Osteoblast (primary cell): ENCODE measurements at regions not wholly inside any gene's neighbourhood (a gene's known extent, or its start where the extent isn't known, plus 50 kb on each side); places are given as distances from the start of the nearest gene placed in this dataset.

Source experiments
- DNase-seq: peaks from one replicate; pipeline ENCODE4 v3.0.0; 2011; ENCODE audit warnings: low spot score, mixed read lengths; ENCODE audit not compliant: insufficient read length; ENCODE audit errors: missing footprints
- H2AFZ ChIP-seq: 2 replicates; pipeline ENCODE4 v1.6.0; 2011; ENCODE audit warnings: mild to moderate bottlenecking, low read length
- H3K27ac ChIP-seq: 2 replicates; pipeline ENCODE4 v1.5.1; 2011; ENCODE audit warnings: mild to moderate bottlenecking, low read depth, low read length, moderate library complexity
- H3K27me3 ChIP-seq: 2 replicates; pipeline ENCODE4 v1.6.0; 2012; ENCODE audit warnings: mild to moderate bottlenecking, control low read depth, inconsistent platforms, low read length, moderate library complexity; ENCODE audit not compliant: insufficient read depth
- H3K36me3 ChIP-seq: 2 replicates; pipeline ENCODE4 v1.5.1; 2011; ENCODE audit warnings: mild to moderate bottlenecking, low read length, control low read depth, moderate library complexity; ENCODE audit not compliant: insufficient read depth
- H3K4me1 ChIP-seq: 2 replicates; pipeline ENCODE4 v1.5.1; 2011; ENCODE audit warnings: mild to moderate bottlenecking, low read length, control low read depth, moderate library complexity; ENCODE audit not compliant: insufficient read depth
- H3K4me2 ChIP-seq: 2 replicates; pipeline ENCODE4 v1.6.0; 2011; ENCODE audit warnings: mild to moderate bottlenecking, low read length; ENCODE audit not compliant: insufficient read depth
- H3K4me3 ChIP-seq: fragments of 200-600 bp; sonication (generic); 3 replicates; pipeline ENCODE4 v1.5.1; 2012; ENCODE audit warnings: mild to moderate bottlenecking, low read length, inconsistent platforms; ENCODE audit not compliant: insufficient read depth
- H3K79me2 ChIP-seq: 2 replicates; pipeline ENCODE4 v1.6.0; 2012; ENCODE audit warnings: mild to moderate bottlenecking, low read length, control low read depth, inconsistent platforms; ENCODE audit not compliant: insufficient read depth
- H3K9me3 ChIP-seq: 2 replicates; pipeline ENCODE4 v1.5.1; 2011; ENCODE audit warnings: low read depth, low read length, control low read depth
- H4K20me1 ChIP-seq: 2 replicates; pipeline ENCODE4 v1.6.0; 2012; ENCODE audit warnings: mild to moderate bottlenecking, low read length, control low read depth; ENCODE audit not compliant: insufficient read depth
- CTCF ChIP-seq: IDR thresholded peaks from 2 replicates; pipeline ENCODE4 v1.5.1; 2011; ENCODE audit warnings: mild to moderate bottlenecking, low read depth, low read length, moderate library complexity; ENCODE audit errors: extremely low read depth

- no peaks in the 10 kb centered on the region for H3K9me3 ChIP-seq
- no peaks in the 10 kb centered on the region for H3K36me3 ChIP-seq
- H2AFZ ChIP-seq: no peak overlapping the region
- H3K4me3 ChIP-seq: no peak overlapping the region
- no peak for DNase-seq
- H3K79me2 ChIP-seq: no peaks in the 10 kb centered on the region
- H3K27ac ChIP-seq: no peak overlapping the region
- H3K4me1 ChIP-seq: no peaks in the 10 kb centered on the region
- no peaks in the 10 kb centered on the region for H4K20me1 ChIP-seq
- TF ChIP-seq CTCF: no peak
- no peaks in the 10 kb centered on the region for H3K27me3 ChIP-seq
- no peak overlapping the region for H3K4me2 ChIP-seq
Measured at GRCh38 chr1:81008293-81008692, 792.4 kb upstream of the ADGRL2 start.

GRCh38 chr1:81007024-81007423 lies 793.7 kb upstream of the ADGRL2 start:
- no peaks in the 10 kb centered on the region for H3K27me3 ChIP-seq
- H3K36me3 ChIP-seq: no peaks in the 10 kb centered on the region
- no peaks in the 10 kb centered on the region for H3K9me3 ChIP-seq
- no peak overlapping the region for H3K4me3 ChIP-seq
- DNase-seq: no peak
- no peak overlapping the region for H3K27ac ChIP-seq
- no peak overlapping the region for H2AFZ ChIP-seq
- no peaks in the 10 kb centered on the region for H3K4me1 ChIP-seq
- no peaks in the 10 kb centered on the region for H3K79me2 ChIP-seq
- no peak overlapping the region for H3K4me2 ChIP-seq
- no peaks in the 10 kb centered on the region for H4K20me1 ChIP-seq
- TF ChIP-seq CTCF: no peak

GRCh38 chr1:81006502-81006901 lies 794.2 kb upstream of the ADGRL2 start:
- Histone ChIP-seq H3K27me3 (no peaks in the 10 kb centered on the region), H3K9me3 (no peaks in the 10 kb centered on the region), H3K27ac (no peak overlapping the region), H3K36me3 (no peaks in the 10 kb centered on the region), H3K4me3 (no peak overlapping the region), H3K4me2 (no peak overlapping the region), H3K4me1 (no peaks in the 10 kb centered on the region), H4K20me1 (no peaks in the 10 kb centered on the region), H3K79me2 (no peaks in the 10 kb centered on the region), H2AFZ (no peak overlapping the region)
- TF ChIP-seq CTCF: no peak
- DNase-seq: no peak

DNA sequence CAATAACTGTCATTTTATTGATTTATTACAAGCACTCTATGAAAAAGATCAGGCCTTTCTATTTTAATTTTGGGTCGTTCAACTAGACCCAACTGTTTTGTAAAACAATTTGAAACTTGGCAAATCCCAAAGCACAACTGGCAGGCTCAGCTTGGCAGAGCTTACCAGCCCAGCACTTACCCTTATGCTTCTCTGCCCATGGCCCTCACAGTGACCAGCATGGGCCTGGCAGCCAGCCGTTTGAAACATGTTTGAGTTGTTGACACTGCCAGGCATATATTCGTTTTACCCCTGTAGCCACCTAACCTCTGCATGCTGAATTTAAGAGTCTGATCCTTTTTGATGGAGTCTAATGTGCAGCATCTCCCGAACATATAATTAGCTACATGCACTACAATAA lies 796.7 kb upstream of the ADGRL2 start:
- TF ChIP-seq CTCF: no peak
- Histone ChIP-seq H3K27me3 (no peaks in the 10 kb centered on the region), H3K9me3 (no peaks in the 10 kb centered on the region), H3K36me3 (no peaks in the 10 kb centered on the region), H3K79me2 (no peaks in the 10 kb centered on the region), H3K4me3 (no peak overlapping the region), H3K27ac (no peak overlapping the region), H4K20me1 (no peaks in the 10 kb centered on the region), H3K4me2 (no peak overlapping the region), H2AFZ (no peak overlapping the region), H3K4me1 (no peaks in the 10 kb centered on the region)
- no peak for DNase-seq
